Mesendoderm (in vitro differentiated cells): ENCODE measurements at regions not wholly inside any gene's neighbourhood (a gene's known extent, or its start where the extent isn't known, plus 50 kb on each side); places are given as distances from the start of the nearest gene placed in this dataset.

Experiments used
- DNase-seq: peaks from one replicate; pipeline ENCODE4 v3.0.0; 2013
- H2AK5ac ChIP-seq: 2 replicates; pipeline ENCODE4 v1.6.1; 2013; ENCODE audit warnings: low read length, inconsistent platforms
- H2BK120ac ChIP-seq: 2 replicates; pipeline ENCODE4 v1.6.1; 2013; ENCODE audit warnings: low read depth, mild to moderate bottlenecking, low read length, moderate library complexity, mixed read lengths
- H2BK15ac ChIP-seq: replicated peaks from 2 replicates; pipeline ENCODE4 v1.6.1; 2013; ENCODE audit warnings: low read depth, mild to moderate bottlenecking, moderate library complexity
- H2BK5ac ChIP-seq: 2 replicates; pipeline ENCODE4 v1.6.1; 2013; ENCODE audit warnings: low read length, inconsistent platforms
- H3K18ac ChIP-seq: 2 replicates; pipeline ENCODE4 v1.6.1; 2013; ENCODE audit warnings: mild to moderate bottlenecking, low read length, mixed read lengths
- H3K23ac ChIP-seq: one replicate; pipeline ENCODE4 v1.6.1; 2013; ENCODE audit warnings: low read length
- H3K27ac ChIP-seq: 2 replicates; pipeline ENCODE4 v1.5.1; 2013; ENCODE audit warnings: low read depth, mild to moderate bottlenecking, inconsistent platforms, low read length, moderate library complexity
- H3K27me3 ChIP-seq: 2 replicates; pipeline ENCODE4 v1.6.1; 2013; ENCODE audit warnings: low read length, control low read depth, mild to moderate bottlenecking, inconsistent platforms; ENCODE audit not compliant: insufficient read depth, poor library complexity
- H3K36me3 ChIP-seq: 2 replicates; pipeline ENCODE4 v1.6.1; 2013; ENCODE audit warnings: low read length, inconsistent platforms; ENCODE audit not compliant: control insufficient read depth, insufficient read depth
- H3K4ac ChIP-seq: one replicate; pipeline ENCODE4 v1.6.1; 2013; ENCODE audit warnings: low read depth, mild to moderate bottlenecking, low read length, moderate library complexity
- H3K4me1 ChIP-seq: 2 replicates; pipeline ENCODE4 v1.6.1; 2013; ENCODE audit warnings: low read depth, low read length, inconsistent platforms; ENCODE audit not compliant: control insufficient read depth
- H3K4me2 ChIP-seq: 2 replicates; pipeline ENCODE4 v1.6.1; 2013; ENCODE audit warnings: low read length
- H3K4me3 ChIP-seq: 2 replicates; pipeline ENCODE4 v1.5.1; 2013; ENCODE audit warnings: mild to moderate bottlenecking, low read length
- H3K56ac ChIP-seq: one replicate; pipeline ENCODE4 v1.6.1; 2013; ENCODE audit warnings: low read length
- H3K79me1 ChIP-seq: 2 replicates; pipeline ENCODE4 v1.6.1; 2013; ENCODE audit warnings: low read length, inconsistent platforms
- H3K79me2 ChIP-seq: 2 replicates; pipeline ENCODE4 v1.6.1; 2013; ENCODE audit warnings: mild to moderate bottlenecking, low read length; ENCODE audit not compliant: control insufficient read depth, insufficient read depth
- H3K9ac ChIP-seq: 2 replicates; pipeline ENCODE4 v1.6.1; 2013; ENCODE audit warnings: low read length, inconsistent platforms
- H4K5ac ChIP-seq: one replicate; pipeline ENCODE4 v1.6.1; 2013; ENCODE audit warnings: low read length
- H4K8ac ChIP-seq: one replicate; pipeline ENCODE4 v1.6.1; 2013; ENCODE audit warnings: low read depth, mild to moderate bottlenecking, control low read depth, low read length, moderate library complexity
- WGBS: extraction: QIAGEN DNeasy Blood & Tissue Kit; methylation state at CpG from one replicate; pipeline ENCODE4 v1.1.7; 2013; ENCODE audit warnings: low lambda C conversion rate, missing lambda C conversion rate; ENCODE audit not compliant: insufficient coverage; ENCODE audit errors: extremely low coverage; 5-methylcytosine and 5-hydroxymethylcytosine counted together

GRCh38 chr3:107092121-107092520, 285.1 kb upstream of the CCDC54 start:
- no peak overlapping the region for H3K4me3 ChIP-seq
- H3K27ac ChIP-seq = no peak overlapping the region
- DNase-seq = no peak
- no peak overlapping the region for H3K18ac ChIP-seq
- H3K23ac ChIP-seq = no peak overlapping the region
- H3K27me3 ChIP-seq = no peaks in the 10 kb centered on the region
- no peaks in the 10 kb centered on the region for H3K79me1 ChIP-seq
- no peak overlapping the region for H2AK5ac ChIP-seq
- H2BK15ac ChIP-seq = no peak overlapping the region
- no peaks in the 10 kb centered on the region for H3K79me2 ChIP-seq
- H3K9ac ChIP-seq = no peak overlapping the region
- H3K4me1 ChIP-seq = no peaks in the 10 kb centered on the region
- WGBS = no CpG with 5 or more reads among the region's 3 CpGs
- no peak overlapping the region for H3K4me2 ChIP-seq
- no peaks in the 10 kb centered on the region for H3K36me3 ChIP-seq
- no peak overlapping the region for H2BK5ac ChIP-seq
- no peak overlapping the region for H3K4ac ChIP-seq
- no peak overlapping the region for H4K5ac ChIP-seq
- no peak overlapping the region for H4K8ac ChIP-seq
- no peak overlapping the region for H2BK120ac ChIP-seq
- no peak overlapping the region for H3K56ac ChIP-seq

DNA sequence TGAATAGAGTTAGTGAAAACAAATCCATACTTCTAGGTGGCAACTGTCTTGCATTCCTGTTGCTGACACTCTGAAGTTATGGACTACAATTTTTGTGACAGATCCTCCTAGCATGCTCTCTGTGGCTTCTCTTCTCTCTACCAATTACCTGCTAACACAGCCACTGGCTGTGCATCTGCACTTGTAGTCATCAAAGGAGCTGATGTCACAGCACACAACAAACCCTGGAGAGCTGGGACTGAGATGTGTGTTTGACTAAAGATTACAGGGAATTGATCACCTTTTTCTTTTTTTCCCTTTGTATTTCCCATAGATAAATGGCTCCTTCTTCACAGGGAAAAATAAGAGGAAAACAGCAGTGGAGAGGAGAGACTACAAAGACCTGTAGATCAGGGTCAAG, 278.4 kb upstream of the CCDC54 start:
- Histone ChIP-seq H2AK5ac (no peak overlapping the region), H3K56ac (no peak overlapping the region), H3K23ac (no peak overlapping the region), H3K4me1 (no peaks in the 10 kb centered on the region), H3K4me2 (no peak overlapping the region), H4K8ac (no peak overlapping the region), H3K9ac (no peak overlapping the region), H3K4me3 (no peak overlapping the region), H3K79me1 (no peaks in the 10 kb centered on the region), H3K27ac (no peak overlapping the region), H3K27me3 (no peaks in the 10 kb centered on the region), H2BK15ac (no peak overlapping the region), H3K18ac (no peak overlapping the region), H2BK120ac (no peak overlapping the region), H3K36me3 (no peaks in the 10 kb centered on the region), H2BK5ac (no peak overlapping the region), H3K79me2 (no peaks in the 10 kb centered on the region), H4K5ac (no peak overlapping the region), H3K4ac (no peak overlapping the region)
- no peak for DNase-seq

DNA sequence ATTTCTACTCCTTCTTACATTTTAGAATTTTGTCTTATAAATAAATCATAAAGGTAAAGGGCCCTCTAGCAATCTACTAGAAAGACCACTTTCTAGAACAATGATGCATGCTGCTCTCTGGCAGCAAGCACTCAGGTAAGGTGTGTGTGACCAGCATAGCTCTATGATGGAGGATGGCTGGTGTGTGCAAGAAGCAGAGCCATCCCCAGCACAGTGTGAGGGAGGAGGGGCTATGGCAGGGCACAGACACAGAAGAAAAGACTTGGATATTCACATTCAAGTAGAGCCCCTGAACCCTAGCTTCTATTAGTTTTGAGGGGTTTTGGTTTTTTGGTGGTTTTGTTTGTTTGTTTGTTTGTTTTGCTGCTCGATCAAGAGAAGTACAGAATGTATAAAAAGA, 277.1 kb upstream of the CCDC54 start:
- H3K4me3 ChIP-seq = no peak overlapping the region
- WGBS = 100% methylated on average over 1 of the region's 1 CpG
- H3K4me2 ChIP-seq = no peak overlapping the region

GRCh38 chr3:107100573-107100972, 276.7 kb upstream of the CCDC54 start:
- no CpG with 5 or more reads among the region's 1 CpG for WGBS
- H3K56ac ChIP-seq = no peak overlapping the region
- H3K4me1 ChIP-seq = no peaks in the 10 kb centered on the region
- H3K4me3 ChIP-seq = no peak overlapping the region
- no peak overlapping the region for H3K23ac ChIP-seq
- no peak overlapping the region for H2BK15ac ChIP-seq
- H2AK5ac ChIP-seq = no peak overlapping the region
- no peak overlapping the region for H3K9ac ChIP-seq
- H2BK5ac ChIP-seq = no peak overlapping the region
- H4K8ac ChIP-seq = no peak overlapping the region
- no peaks in the 10 kb centered on the region for H3K79me2 ChIP-seq
- H3K36me3 ChIP-seq = no peaks in the 10 kb centered on the region
- H2BK120ac ChIP-seq = no peak overlapping the region
- no peak overlapping the region for H3K27ac ChIP-seq
- H3K4me2 ChIP-seq = no peak overlapping the region
- H3K79me1 ChIP-seq = no peaks in the 10 kb centered on the region
- no peak overlapping the region for H4K5ac ChIP-seq
- H3K4ac ChIP-seq = no peak overlapping the region
- DNase-seq = no peak
- H3K27me3 ChIP-seq = no peaks in the 10 kb centered on the region
- H3K18ac ChIP-seq = no peak overlapping the region

More for the DNA sequence above, 277.1 kb upstream of the CCDC54 start:
- Histone ChIP-seq H3K18ac (no peak overlapping the region), H2BK120ac (no peak overlapping the region), H3K27me3 (no peaks in the 10 kb centered on the region), H4K5ac (no peak overlapping the region), H3K36me3 (no peaks in the 10 kb centered on the region), H2AK5ac (no peak overlapping the region), H2BK5ac (no peak overlapping the region), H3K79me2 (no peaks in the 10 kb centered on the region), H3K23ac (no peak overlapping the region), H2BK15ac (no peak overlapping the region), H3K27ac (no peak overlapping the region), H3K9ac (no peak overlapping the region), H3K4me1 (no peaks in the 10 kb centered on the region), H4K8ac (no peak overlapping the region), H3K56ac (no peak overlapping the region), H3K79me1 (no peaks in the 10 kb centered on the region), H3K4ac (no peak overlapping the region)
- no peak for DNase-seq

- H3K4me3 ChIP-seq = no peak overlapping the region
- H3K27ac ChIP-seq = no peak overlapping the region
- no peak for DNase-seq
- H2BK120ac ChIP-seq = no peak overlapping the region
- no peaks in the 10 kb centered on the region for H3K36me3 ChIP-seq
- no peaks in the 10 kb centered on the region for H3K79me2 ChIP-seq
- H3K18ac ChIP-seq = no peak overlapping the region
- H3K4me2 ChIP-seq = no peak overlapping the region
- no peak overlapping the region for H3K56ac ChIP-seq
- no peak overlapping the region for H3K4ac ChIP-seq
- WGBS = no CpG with 5 or more reads among the region's 2 CpGs
- no peak overlapping the region for H3K9ac ChIP-seq
- no peak overlapping the region for H4K5ac ChIP-seq
- no peak overlapping the region for H2BK15ac ChIP-seq
- H3K79me1 ChIP-seq = no peaks in the 10 kb centered on the region
- no peaks in the 10 kb centered on the region for H3K4me1 ChIP-seq
- no peak overlapping the region for H2AK5ac ChIP-seq
- no peak overlapping the region for H3K23ac ChIP-seq
- no peaks in the 10 kb centered on the region for H3K27me3 ChIP-seq
- H4K8ac ChIP-seq = no peak overlapping the region
- no peak overlapping the region for H2BK5ac ChIP-seq
Observed at GRCh38 chr3:107103786-107104185, 273.5 kb upstream of the CCDC54 start.

- no CpG with 5 or more reads among the region's 7 CpGs for WGBS
- H2BK120ac ChIP-seq = no peak overlapping the region
- H2BK5ac ChIP-seq = no peak overlapping the region
- no peak overlapping the region for H3K4me3 ChIP-seq
- DNase-seq = no peak
- H3K4ac ChIP-seq = no peak overlapping the region
- H3K9ac ChIP-seq = no peak overlapping the region
- H3K23ac ChIP-seq = no peak overlapping the region
- no peaks in the 10 kb centered on the region for H3K36me3 ChIP-seq
- no peak overlapping the region for H3K27ac ChIP-seq
- no peak overlapping the region for H3K4me2 ChIP-seq
- H4K8ac ChIP-seq = no peak overlapping the region
- H3K79me2 ChIP-seq = no peaks in the 10 kb centered on the region
- no peak overlapping the region for H2BK15ac ChIP-seq
- H3K4me1 ChIP-seq = no peaks in the 10 kb centered on the region
- H4K5ac ChIP-seq = no peak overlapping the region
- no peaks in the 10 kb centered on the region for H3K27me3 ChIP-seq
- H3K18ac ChIP-seq = no peak overlapping the region
- H2AK5ac ChIP-seq = no peak overlapping the region
- no peaks in the 10 kb centered on the region for H3K79me1 ChIP-seq
- H3K56ac ChIP-seq = no peak overlapping the region
Observed at GRCh38 chr3:107106316-107106715, 270.9 kb upstream of the CCDC54 start.
